Mesothelial cell of epicardium (in vitro differentiated cells): ENCODE measurements at regions not wholly inside any gene's neighbourhood (a gene's known extent, or its start where the extent isn't known, plus 50 kb on each side); places are given as distances from the start of the nearest gene placed in this dataset.
A peak's percentile ranks its signal among the peaks of the same experiment; 100 is the strongest.

Experiments used
- DNase-seq, 2 experiments: peaks; one replicate each; pipeline ENCODE4 v3.0.0; 2021; ENCODE audit warnings: low spot score in 2 of 2; ENCODE audit not compliant: unreplicated experiment in 2 of 2
- H3K27ac Mint-ChIP-seq: 2 replicates; pipeline ENCODE4 v1.8.0; 2021; ENCODE audit warnings: mixed read lengths
- H3K27me3 Mint-ChIP-seq: 2 replicates; pipeline ENCODE4 v1.8.0; 2021; ENCODE audit warnings: low read depth, mixed read lengths
- H3K36me3 Mint-ChIP-seq: 2 replicates; pipeline ENCODE4 v1.8.0; 2021; ENCODE audit warnings: mixed read lengths
- H3K4me1 Mint-ChIP-seq: 2 replicates; pipeline ENCODE4 v1.8.0; 2021; ENCODE audit warnings: mixed read lengths
- H3K4me3 Mint-ChIP-seq: 2 replicates; pipeline ENCODE4 v1.8.0; 2021; ENCODE audit warnings: mild to moderate bottlenecking, moderate library complexity, mixed read lengths
- H3K9me3 Mint-ChIP-seq: 2 replicates; pipeline ENCODE4 v1.8.0; 2021; ENCODE audit warnings: mixed read lengths
- CTCF ChIP-seq: fragments of 200-600 bp; sonication (generic); IDR thresholded peaks from one replicate; pipeline ENCODE4 v1.5.0; 2021; ENCODE audit warnings: antibody characterized with exemption; ENCODE audit not compliant: unreplicated experiment

- peaks cover 21% of the 10 kb centered on the region for H3K4me1 Mint-ChIP-seq
- H3K27ac Mint-ChIP-seq, result no peak overlapping the region
- H3K4me3 Mint-ChIP-seq, result no peak overlapping the region
- no peak for TF ChIP-seq CTCF
- DNase-seq, result peak in 1 of 2 experiments; percentile 29
- no peaks in the 10 kb centered on the region for H3K9me3 Mint-ChIP-seq
- H3K27me3 Mint-ChIP-seq, result no peaks in the 10 kb centered on the region
- H3K36me3 Mint-ChIP-seq, result no peaks in the 10 kb centered on the region
Measured at GRCh38 chr14:101473045-101473729, 88.1 kb upstream of the DIO3 start.

- Mint-ChIP-seq H3K27ac (no peak overlapping the region), H3K36me3 (no peaks in the 10 kb centered on the region), H3K4me1 (peaks cover 22% of the 10 kb centered on the region), H3K4me3 (no peak overlapping the region), H3K9me3 (no peaks in the 10 kb centered on the region), H3K27me3 (no peaks in the 10 kb centered on the region)
- no peak for TF ChIP-seq CTCF
- peak in 1 of 2 experiments; percentile 32 for DNase-seq
Measured at GRCh38 chr14:101473795-101474562, 87.3 kb upstream of the DIO3 start.

- peaks cover 22% of the 10 kb centered on the region for H3K4me1 Mint-ChIP-seq
- no peaks in the 10 kb centered on the region for H3K27me3 Mint-ChIP-seq
- H3K9me3 Mint-ChIP-seq, result no peaks in the 10 kb centered on the region
- no peak overlapping the region for H3K27ac Mint-ChIP-seq
- no peaks in the 10 kb centered on the region for H3K36me3 Mint-ChIP-seq
- no peak overlapping the region for H3K4me3 Mint-ChIP-seq
- no peak for TF ChIP-seq CTCF
- DNase-seq, result peak in 1 of 2 experiments; percentile 24
Measured at GRCh38 chr14:101474563-101475455, 86.5 kb upstream of the DIO3 start.

DNA sequence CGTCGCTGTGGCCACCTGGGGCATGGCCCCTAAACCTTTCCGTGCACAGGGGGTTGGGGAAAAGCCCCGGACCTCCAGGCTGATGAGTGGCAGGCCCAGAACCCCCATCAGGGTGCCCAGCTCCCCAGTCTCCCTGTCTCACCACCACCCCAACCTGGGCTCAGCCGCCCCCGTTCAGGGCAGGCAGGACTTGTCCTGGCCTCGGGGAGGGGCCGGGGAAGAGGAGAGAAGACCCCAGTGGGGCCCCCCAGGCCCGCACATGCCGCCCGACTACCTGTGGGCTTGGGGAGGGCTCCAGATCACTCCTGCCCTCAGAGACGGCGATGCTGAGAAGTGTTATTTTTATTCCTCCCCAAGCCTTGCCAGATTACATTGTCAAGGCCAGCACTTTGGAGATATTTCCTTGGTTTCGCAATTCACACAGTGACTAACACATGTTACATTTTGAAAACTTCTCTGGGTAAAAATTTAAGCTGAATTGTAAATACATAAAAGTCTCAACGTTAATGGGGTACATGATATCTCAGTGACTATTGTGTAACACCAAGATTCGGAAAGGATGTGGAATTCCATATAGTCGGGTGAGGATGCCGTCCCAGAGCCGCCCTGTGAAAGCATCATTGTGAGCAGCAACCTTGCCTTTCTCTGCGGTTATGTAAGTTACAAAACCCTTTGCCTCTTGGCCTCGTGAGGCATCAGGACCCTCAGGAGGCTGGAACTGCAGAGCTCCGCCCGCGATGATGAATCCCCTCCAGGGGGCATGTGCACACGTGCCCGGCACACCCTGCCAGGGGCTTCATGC lies 85.6 kb upstream of the DIO3 start:
- no peaks in the 10 kb centered on the region for H3K27me3 Mint-ChIP-seq
- peak in 1 of 2 experiments; percentile 29 for DNase-seq
- H3K9me3 Mint-ChIP-seq, result no peaks in the 10 kb centered on the region
- H3K4me3 Mint-ChIP-seq, result no peak overlapping the region
- H3K4me1 Mint-ChIP-seq, result peaks cover 25% of the 10 kb centered on the region
- no peak for TF ChIP-seq CTCF
- H3K27ac Mint-ChIP-seq, result no peak overlapping the region
- H3K36me3 Mint-ChIP-seq, result no peaks in the 10 kb centered on the region
